ENCODE measurements at regions not wholly inside any gene's neighbourhood (a gene's known extent, or its start where the extent isn't known, plus 50 kb on each side); places are given as distances from the start of the nearest gene placed in this dataset.

DNA sequence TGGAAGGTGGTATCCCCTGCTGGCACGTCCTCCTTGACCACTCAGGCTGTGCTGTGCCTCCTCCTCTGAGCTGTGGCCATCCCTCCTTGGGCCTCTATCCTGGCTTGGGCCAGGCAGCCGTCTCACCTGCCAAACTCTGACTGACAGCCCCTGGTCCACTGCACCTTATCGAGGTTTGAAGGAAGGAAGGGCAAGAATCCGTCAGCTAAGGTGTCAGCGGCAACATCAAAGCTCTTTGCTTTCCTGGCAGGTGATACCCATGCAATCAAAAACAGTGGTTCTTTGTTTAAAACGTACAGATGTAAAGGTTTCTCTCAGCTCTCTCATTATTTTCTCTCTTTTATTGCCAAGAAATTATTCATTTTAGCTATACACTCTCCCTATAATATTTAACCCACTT lies 203.9 kb downstream of the TBXT start (continued):
- TF ChIP-seq, protein P1, sequence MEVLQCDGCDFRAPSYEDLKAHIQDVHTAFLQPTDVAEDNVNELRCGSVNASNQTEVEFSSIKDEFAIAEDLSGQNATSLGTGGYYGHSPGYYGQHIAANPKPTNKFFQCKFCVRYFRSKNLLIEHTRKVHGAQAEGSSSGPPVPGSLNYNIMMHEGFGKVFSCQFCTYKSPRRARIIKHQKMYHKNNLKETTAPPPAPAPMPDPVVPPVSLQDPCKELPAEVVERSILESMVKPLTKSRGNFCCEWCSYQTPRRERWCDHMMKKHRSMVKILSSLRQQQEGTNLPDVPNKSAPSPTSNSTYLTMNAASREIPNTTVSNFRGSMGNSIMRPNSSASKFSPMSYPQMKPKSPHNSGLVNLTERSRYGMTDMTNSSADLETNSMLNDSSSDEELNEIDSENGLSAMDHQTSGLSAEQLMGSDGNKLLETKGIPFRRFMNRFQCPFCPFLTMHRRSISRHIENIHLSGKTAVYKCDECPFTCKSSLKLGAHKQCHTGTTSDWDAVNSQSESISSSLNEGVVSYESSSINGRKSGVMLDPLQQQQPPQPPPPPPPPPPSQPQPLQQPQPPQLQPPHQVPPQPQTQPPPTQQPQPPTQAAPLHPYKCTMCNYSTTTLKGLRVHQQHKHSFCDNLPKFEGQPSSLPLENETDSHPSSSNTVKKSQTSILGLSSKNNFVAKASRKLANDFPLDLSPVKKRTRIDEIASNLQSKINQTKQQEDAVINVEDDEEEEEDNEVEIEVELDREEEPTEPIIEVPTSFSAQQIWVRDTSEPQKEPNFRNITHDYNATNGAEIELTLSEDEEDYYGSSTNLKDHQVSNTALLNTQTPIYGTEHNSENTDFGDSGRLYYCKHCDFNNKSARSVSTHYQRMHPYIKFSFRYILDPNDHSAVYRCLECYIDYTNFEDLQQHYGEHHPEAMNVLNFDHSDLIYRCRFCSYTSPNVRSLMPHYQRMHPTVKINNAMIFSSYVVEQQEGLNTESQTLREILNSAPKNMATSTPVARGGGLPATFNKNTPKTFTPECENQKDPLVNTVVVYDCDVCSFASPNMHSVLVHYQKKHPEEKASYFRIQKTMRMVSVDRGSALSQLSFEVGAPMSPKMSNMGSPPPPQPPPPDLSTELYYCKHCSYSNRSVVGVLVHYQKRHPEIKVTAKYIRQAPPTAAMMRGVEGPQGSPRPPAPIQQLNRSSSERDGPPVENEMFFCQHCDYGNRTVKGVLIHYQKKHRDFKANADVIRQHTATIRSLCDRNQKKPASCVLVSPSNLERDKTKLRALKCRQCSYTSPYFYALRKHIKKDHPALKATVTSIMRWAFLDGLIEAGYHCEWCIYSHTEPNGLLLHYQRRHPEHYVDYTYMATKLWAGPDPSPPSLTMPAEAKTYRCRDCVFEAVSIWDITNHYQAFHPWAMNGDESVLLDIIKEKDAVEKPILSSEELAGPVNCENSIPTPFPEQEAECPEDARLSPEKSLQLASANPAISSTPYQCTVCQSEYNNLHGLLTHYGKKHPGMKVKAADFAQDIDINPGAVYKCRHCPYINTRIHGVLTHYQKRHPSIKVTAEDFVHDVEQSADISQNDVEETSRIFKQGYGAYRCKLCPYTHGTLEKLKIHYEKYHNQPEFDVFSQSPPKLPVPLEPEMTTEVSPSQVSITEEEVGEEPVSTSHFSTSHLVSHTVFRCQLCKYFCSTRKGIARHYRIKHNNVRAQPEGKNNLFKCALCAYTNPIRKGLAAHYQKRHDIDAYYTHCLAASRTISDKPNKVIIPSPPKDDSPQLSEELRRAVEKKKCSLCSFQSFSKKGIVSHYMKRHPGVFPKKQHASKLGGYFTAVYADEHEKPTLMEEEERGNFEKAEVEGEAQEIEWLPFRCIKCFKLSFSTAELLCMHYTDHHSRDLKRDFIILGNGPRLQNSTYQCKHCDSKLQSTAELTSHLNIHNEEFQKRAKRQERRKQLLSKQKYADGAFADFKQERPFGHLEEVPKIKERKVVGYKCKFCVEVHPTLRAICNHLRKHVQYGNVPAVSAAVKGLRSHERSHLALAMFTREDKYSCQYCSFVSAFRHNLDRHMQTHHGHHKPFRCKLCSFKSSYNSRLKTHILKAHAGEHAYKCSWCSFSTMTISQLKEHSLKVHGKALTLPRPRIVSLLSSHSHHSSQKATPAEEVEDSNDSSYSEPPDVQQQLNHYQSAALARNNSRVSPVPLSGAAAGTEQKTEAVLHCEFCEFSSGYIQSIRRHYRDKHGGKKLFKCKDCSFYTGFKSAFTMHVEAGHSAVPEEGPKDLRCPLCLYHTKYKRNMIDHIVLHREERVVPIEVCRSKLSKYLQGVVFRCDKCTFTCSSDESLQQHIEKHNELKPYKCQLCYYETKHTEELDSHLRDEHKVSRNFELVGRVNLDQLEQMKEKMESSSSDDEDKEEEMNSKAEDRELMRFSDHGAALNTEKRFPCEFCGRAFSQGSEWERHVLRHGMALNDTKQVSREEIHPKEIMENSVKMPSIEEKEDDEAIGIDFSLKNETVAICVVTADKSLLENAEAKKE (CRISPR knock-in tag; IDR thresholded peaks at IDR 0.05): no peak

- Mint-ChIP-seq H3K36me3 (ENCODE audit: low read depth) (no peaks in the 10 kb centered on the region), H3K4me1 (no peaks in the 10 kb centered on the region), H3K27ac (no peak overlapping the region), H3K4me3 (no peak overlapping the region), H3K9me3 (no peaks in the 10 kb centered on the region), H3K27me3 (ENCODE audit: insufficient read depth, low read depth, poor library complexity) (peaks cover 4% of the 10 kb centered on the region)
- Histone ChIP-seq H3F3A (replicated peaks; ENCODE audit: low read depth) (no peaks in the 10 kb centered on the region), H3K27ac (ENCODE audit: low read depth) (no peak overlapping the region), H3K4me3 (no peak overlapping the region), H3K4me1 (ENCODE audit: insufficient read depth) (no peaks in the 10 kb centered on the region), H4K20me1 (replicated peaks; ENCODE audit: insufficient read depth) (no peaks in the 10 kb centered on the region), H3K79me2 (replicated peaks; ENCODE audit: insufficient read depth) (no peaks in the 10 kb centered on the region), H2AFZ (no peak overlapping the region), H3K27me3 (ENCODE audit: insufficient read depth) (no peaks in the 10 kb centered on the region), H3K36me3 (ENCODE audit: insufficient read depth) (no peaks in the 10 kb centered on the region), H3K9me2 (ENCODE audit: insufficient read depth) (no peaks in the 10 kb centered on the region), H3K4me2 (no peak overlapping the region)
- DNase-seq (ENCODE audit: low spot score) (no peak), ATAC-seq (no peak)
- no peak for TF ChIP-seq CTCF (conservative IDR thresholded peaks at IDR 0.05; ENCODE audit: low read depth in 2 of 2)
- TF ChIP-seq NANOG (IDR thresholded peaks at IDR 0.05; ENCODE audit: borderline replicate concordance): no peak
- TF ChIP-seq EZH2phosphoT487 (IDR thresholded peaks at IDR 0.05; ENCODE audit: unreplicated experiment): no peak
- no peak for TF ChIP-seq ZNF114 (CRISPR knock-in tag; IDR thresholded peaks at IDR 0.05)
These were observed 205.3 kb downstream of the TBXT start for GRCh38 chr6:165962366-165962765.

All from GM23338 (cell line).